ENCODE measurements at regions not wholly inside any gene's neighbourhood (a gene's known extent, or its start where the extent isn't known, plus 50 kb on each side); places are given as distances from the start of the nearest gene placed in this dataset.

- no peak overlapping the region for H3K4me3 ChIP-seq (ENCODE audit: low read depth, low read length)
- intact Hi-C loops (cut with micrococcal nuclease; ENCODE audit: unreplicated experiment): no loop called here
- ChIA-PET POLR2A (no interaction called here), CTCF (no interaction called here)
- no peak overlapping the region for H3K4me3 Mint-ChIP-seq (ENCODE audit: unreplicated experiment)
- H3K9me3 ChIP-seq: no peaks in the 10 kb centered on the region; the same call in 1 of the 2 replicates
- no peaks in the 10 kb centered on the region for H3K27me3 ChIP-seq (replicated peaks; ENCODE audit: control insufficient read depth, insufficient read depth, low read length)
- no peaks in the 10 kb centered on the region for H3K36me3 Mint-ChIP-seq (ENCODE audit: insufficient read depth, unreplicated experiment)
- TF ChIP-seq CTCF (IDR thresholded peaks at IDR 0.05; ENCODE audit: insufficient read depth in 1 of 2, low read depth in 1 of 2, low read length in 1 of 2, severe bottlenecking in 1 of 2, unreplicated experiment in 1 of 2): no peak
- H3K27ac Mint-ChIP-seq (ENCODE audit: unreplicated experiment): no peak overlapping the region
- BruUV-seq (replicated peaks): no TSS peak
- DNase-seq: no peak
- no peaks in the 10 kb centered on the region for H3K27me3 Mint-ChIP-seq (ENCODE audit: insufficient read depth, unreplicated experiment)
- peaks cover 2% of the 10 kb centered on the region for H3K9me3 Mint-ChIP-seq (ENCODE audit: unreplicated experiment)
- no peaks in the 10 kb centered on the region for H3K4me1 ChIP-seq
- H3K4me1 Mint-ChIP-seq (ENCODE audit: low read depth, unreplicated experiment): no peaks in the 10 kb centered on the region
- H3K36me3 ChIP-seq (ENCODE audit: control insufficient read depth, insufficient read depth, low read length): no peaks in the 10 kb centered on the region
Measured at GRCh38 chr10:107727767-107728317, 563.3 kb upstream of the SORCS1 start.

GRCh38 chr10:107718864-107719263 is 554.4 kb upstream of the SORCS1 start:
- no peak overlapping the region for H3K4me3 ChIP-seq (ENCODE audit: low read depth, low read length)
- ChIA-PET POLR2A (no interaction called here), CTCF (no interaction called here)
- H3K4me1 ChIP-seq: no peaks in the 10 kb centered on the region
- H3K27me3 ChIP-seq (replicated peaks; ENCODE audit: control insufficient read depth, insufficient read depth, low read length): no peaks in the 10 kb centered on the region
- Mint-ChIP-seq H3K4me3 (ENCODE audit: unreplicated experiment) (no peak overlapping the region), H3K9me3 (ENCODE audit: unreplicated experiment) (no peaks in the 10 kb centered on the region), H3K27ac (ENCODE audit: unreplicated experiment) (no peak overlapping the region), H3K36me3 (ENCODE audit: insufficient read depth, unreplicated experiment) (no peaks in the 10 kb centered on the region), H3K4me1 (ENCODE audit: low read depth, unreplicated experiment) (no peaks in the 10 kb centered on the region), H3K27me3 (ENCODE audit: insufficient read depth, unreplicated experiment) (no peaks in the 10 kb centered on the region)
- intact Hi-C loops (cut with micrococcal nuclease; ENCODE audit: unreplicated experiment): no loop called here
- H3K9me3 ChIP-seq: no peaks in the 10 kb centered on the region
- TF ChIP-seq CTCF (IDR thresholded peaks at IDR 0.05; ENCODE audit: insufficient read depth in 1 of 2, low read depth in 1 of 2, low read length in 1 of 2, severe bottlenecking in 1 of 2, unreplicated experiment in 1 of 2): no peak
- no TSS peak for BruUV-seq (replicated peaks)
- no peaks in the 10 kb centered on the region for H3K36me3 ChIP-seq (ENCODE audit: control insufficient read depth, insufficient read depth, low read length)
- DNase-seq: no peak

GRCh38 chr10:107717046-107717445 is 552.5 kb upstream of the SORCS1 start:
- H3K9me3 Mint-ChIP-seq (ENCODE audit: unreplicated experiment): no peaks in the 10 kb centered on the region
- Histone ChIP-seq H3K9me3 (no peaks in the 10 kb centered on the region), H3K27me3 (replicated peaks; ENCODE audit: control insufficient read depth, insufficient read depth, low read length) (no peaks in the 10 kb centered on the region), H3K4me3 (ENCODE audit: low read depth, low read length) (no peak overlapping the region), H3K36me3 (ENCODE audit: control insufficient read depth, insufficient read depth, low read length) (no peaks in the 10 kb centered on the region), H3K4me1 (no peaks in the 10 kb centered on the region)
- BruUV-seq (replicated peaks): no TSS peak
- intact Hi-C loops (cut with micrococcal nuclease; ENCODE audit: unreplicated experiment): no loop called here
- TF ChIP-seq CTCF (IDR thresholded peaks at IDR 0.05; ENCODE audit: insufficient read depth in 1 of 2, low read depth in 1 of 2, low read length in 1 of 2, severe bottlenecking in 1 of 2, unreplicated experiment in 1 of 2): no peak
- CTCF ChIA-PET: no interaction called here
- H3K27me3 Mint-ChIP-seq (ENCODE audit: insufficient read depth, unreplicated experiment): no peaks in the 10 kb centered on the region
- no peaks in the 10 kb centered on the region for H3K36me3 Mint-ChIP-seq (ENCODE audit: insufficient read depth, unreplicated experiment)
- H3K4me1 Mint-ChIP-seq (ENCODE audit: low read depth, unreplicated experiment): no peaks in the 10 kb centered on the region
- POLR2A ChIA-PET: no interaction called here
- H3K27ac Mint-ChIP-seq (ENCODE audit: unreplicated experiment): no peak overlapping the region
- no peak overlapping the region for H3K4me3 Mint-ChIP-seq (ENCODE audit: unreplicated experiment)
- DNase-seq: no peak
